HG03442 (cell line): ENCODE measurements at regions not wholly inside any gene's neighbourhood (a gene's known extent, or its start where the extent isn't known, plus 50 kb on each side); places are given as distances from the start of the nearest gene placed in this dataset.

Experiments
- ATAC-seq: cut with Tn5 transposase; IDR thresholded peaks from one replicate; pipeline ENCODE4 v1.9.1; 2021; ENCODE audit warnings: mild to moderate bottlenecking, moderate library complexity; ENCODE audit not compliant: unreplicated experiment

DNA sequence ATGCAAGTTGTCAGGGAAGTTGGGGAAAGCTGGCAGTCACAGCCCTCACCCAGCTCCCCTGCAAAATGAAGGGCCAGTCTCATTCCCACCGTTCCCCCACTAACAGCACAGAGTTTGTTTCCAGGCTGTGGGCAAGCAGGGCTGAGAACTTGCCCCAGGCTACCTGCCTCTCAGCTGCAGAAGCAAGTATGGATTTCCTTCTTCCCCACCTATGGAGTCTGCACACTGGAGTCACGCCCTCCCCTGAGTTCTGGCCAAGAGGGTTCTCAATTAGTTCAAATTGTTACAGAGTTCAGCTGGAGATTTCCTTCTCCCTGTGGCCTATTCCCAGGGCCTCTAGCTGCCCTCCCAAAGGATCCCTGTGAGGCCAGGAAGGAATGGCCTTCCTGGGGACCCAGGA lies 90.1 kb upstream of the ATP11B start:
- ATAC-seq = no peak

DNA sequence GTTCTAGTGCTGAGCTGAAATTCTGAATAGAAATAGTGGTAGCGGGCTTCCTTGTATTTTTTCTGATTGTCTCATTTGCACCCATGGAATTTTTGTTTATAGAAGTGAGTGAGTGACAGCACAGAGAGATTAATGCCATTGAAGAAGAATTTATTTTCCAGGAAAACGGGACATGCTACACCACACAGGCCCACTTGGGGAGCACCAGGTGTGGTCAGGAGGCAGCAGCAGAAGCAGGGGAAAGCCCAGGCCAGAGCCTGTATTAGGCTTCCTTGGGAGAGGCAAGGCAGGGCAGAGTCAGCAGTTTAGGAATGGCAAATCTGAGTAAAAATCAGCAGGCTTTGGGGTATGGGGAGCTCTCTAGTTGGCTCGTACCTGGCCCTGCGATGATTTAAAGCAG lies 88.4 kb upstream of the ATP11B start:
- no peak for ATAC-seq

DNA sequence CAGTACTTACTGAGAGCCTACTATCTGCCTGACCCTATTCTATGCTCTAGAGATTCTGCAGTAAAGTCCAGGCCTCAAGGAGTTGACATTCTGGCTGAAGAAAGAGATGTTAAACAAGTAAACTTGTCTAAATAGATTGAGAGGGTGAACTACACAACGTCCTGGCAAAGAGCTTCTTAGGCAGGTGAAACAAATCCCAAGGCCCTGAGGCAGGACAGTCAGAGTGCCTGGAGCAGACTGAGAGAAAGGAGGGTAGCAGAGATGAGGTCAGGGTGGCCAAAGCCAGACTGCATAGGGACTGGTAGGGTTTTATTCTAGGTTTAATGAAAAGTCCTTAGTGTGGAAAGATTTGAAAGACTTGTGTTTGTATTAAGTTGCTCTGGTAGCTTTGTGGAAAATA lies 84.5 kb upstream of the ATP11B start:
- ATAC-seq = no peak

DNA sequence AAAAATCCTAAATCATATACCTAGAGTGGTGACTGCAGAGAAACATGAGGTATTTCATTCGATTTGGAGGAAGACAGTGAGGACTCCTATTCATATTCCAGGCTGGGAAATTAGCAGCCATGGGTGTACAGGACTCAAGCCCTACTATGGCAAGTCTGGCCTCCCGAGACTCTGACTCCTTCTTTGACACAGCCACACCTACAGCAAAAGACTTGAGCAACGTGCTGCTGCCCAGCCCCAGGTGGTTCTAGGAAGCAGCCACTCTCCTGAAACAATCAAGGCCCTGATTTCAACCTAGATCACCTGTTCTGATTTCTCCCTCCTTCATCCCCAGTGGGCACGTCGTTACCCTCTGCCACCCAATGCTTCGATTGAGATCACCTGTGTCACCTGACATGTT lies 84.0 kb upstream of the ATP11B start:
- ATAC-seq = no peak

DNA sequence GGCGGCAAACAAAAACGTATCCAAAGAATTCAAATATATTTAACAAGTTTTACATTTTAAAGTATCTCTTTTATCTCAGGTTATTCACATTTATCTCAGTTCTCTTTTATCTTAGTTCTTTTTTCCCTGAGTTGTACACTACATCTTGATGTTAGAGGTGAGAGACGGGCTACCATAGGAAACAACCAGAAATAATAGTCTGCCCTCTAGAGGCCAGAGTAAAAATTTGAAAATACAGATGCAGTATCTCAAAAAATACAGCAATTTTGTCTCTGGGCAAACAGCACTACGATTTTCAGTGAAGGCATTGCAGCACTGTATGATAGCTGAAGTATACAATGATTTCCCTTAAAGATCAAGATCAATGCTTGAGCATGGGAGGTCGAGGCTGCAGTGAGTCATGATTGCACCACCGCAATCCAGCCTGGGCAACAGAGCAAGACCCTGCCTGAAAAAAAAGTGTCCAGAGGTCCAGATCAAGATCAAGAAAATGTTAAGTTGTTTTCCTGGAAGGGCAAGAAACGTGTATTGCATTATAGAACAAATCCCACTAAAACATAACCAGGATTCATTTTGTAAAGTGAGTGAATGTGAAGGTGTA lies 82.6 kb upstream of the ATP11B start:
- ATAC-seq = peak; percentile 69

DNA sequence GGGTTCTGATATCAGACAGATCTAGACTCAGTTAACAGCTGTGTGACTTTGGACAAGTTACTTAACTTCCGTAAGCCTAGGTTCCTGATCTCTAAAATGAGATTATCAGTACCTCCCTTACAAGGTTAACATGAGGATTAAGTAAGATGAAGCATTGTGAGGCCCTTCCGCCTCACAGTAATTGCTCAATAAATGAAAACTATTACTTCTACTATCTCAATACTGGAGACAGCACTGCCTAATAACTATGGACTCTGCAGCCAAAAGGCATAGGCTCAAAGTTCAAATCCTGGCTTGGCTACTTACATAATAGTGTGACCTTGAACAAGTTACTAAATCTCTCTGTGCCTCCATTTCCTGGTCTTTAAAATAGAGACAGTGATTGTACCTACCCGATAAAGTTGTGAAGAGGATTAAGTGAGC lies 82.0 kb upstream of the ATP11B start:
- no peak for ATAC-seq

DNA sequence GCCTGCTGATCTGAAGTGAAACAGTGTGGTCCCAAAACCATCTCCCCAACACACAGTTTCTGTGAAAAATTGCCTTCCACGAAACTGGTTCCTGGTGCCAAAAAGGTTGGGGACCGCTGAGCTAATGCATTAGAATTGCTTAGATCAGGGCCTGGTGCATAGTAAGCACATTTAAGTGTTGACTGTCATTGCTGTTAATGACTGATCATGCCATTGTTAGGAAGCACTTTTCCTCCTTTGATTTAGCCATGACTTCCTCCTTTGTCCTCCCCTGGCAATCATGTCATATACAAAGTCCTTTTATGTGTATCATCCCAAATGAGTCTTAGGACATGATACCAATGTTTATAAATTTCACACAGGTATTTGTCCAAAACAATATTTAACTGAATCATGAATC lies 81.5 kb upstream of the ATP11B start:
- no peak for ATAC-seq

DNA sequence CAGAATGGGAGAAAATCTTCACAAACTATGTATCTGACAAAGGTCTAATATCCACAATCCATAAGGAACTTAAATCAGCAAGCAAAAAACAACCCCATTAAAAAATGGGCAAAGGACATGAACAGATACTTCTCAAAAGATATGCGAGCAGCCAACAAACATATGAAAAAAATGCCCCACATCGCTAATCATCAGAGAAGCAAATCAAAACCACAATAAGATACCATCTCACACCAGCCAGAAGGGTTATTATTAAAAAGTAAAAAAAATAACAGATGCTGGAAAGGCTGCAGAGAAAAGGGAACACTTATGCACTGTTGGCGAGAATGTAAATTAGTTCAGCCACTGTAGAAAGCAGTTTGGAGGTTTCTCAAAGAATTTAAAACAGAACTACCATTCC lies 80.2 kb upstream of the ATP11B start:
- no peak for ATAC-seq

DNA sequence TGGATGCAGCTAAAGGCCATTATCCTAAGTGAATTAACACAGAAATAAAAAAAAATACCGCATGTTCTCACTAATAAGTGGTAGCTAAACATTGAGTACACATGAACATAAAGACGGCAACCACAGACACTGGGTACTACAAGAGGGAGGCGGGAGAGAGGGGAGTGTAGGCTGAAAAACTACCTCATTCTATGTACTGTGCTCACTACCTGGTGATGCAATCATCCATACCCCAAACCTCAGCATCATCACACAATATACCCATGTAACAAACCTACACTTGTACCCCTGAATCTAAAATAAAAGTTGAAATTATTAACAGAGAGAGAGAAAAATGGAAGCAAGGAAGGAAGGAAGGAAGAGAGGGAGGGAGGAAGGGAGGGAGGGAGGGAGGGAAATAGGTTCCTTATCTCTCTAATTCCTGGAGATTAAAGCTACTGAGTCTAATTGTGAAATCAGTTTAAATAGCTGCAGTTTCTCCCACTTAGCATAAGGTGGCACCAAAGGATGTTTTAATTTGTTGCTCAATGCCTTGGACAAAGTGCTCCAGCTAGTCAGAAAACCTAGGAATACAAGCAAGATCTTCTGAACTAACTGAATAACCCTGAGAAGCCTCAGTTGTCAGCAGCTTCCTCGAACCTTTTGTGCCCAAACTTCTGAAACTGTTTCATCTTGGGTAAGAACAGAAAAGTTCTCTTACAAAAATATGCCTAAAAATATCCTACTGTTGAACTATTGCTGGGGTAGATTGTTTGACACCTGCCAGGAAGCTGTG lies 79.4 kb upstream of the ATP11B start:
- ATAC-seq = peak; percentile 42

DNA sequence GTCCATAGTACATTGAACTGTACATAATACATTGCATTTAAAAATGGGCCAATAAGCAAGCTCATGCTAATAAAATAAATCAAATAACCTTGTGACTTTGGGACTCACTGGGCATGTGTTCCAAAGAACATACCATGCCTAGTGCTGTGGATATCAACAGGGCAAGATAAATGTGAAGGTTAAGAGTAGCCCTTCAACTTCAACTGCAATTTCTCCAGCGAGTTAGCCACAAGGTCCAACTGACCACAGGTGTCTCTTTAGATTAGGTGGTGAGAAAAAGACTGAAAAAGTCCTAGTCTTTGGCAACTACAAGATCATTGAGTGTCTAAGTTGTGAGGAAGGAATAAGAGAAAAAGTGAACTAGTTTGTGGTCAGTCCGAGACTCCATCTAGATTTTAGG lies 78.3 kb upstream of the ATP11B start:
- ATAC-seq = no peak

DNA sequence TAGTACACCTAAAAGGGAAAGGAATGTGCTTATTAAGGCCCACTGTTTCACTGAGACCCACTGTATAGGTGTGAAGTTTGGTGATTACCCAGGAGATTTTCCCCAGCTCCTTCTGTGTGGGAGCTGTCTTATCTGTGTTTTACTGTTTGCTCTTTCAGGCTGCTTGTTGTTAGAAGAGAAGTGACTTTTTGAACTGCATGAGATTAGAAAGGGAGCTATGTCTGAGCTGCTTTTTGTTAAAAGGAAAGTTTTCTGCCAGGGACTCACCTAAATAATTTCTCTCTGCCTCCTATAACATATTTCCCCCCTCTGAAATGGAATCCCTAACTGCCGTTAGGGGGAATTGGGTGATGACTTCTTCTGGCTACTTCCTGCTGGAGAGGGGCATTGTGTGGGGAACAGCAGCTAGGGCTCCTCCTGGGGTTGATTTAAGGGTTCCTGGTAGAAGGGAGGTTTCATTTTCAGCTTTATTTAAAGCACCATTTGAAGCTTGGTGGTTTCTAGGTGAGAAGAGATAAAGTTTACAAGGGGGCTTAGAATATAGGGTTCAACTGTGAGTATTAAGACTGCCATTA lies 77.1 kb upstream of the ATP11B start:
- peak; percentile 33 for ATAC-seq

DNA sequence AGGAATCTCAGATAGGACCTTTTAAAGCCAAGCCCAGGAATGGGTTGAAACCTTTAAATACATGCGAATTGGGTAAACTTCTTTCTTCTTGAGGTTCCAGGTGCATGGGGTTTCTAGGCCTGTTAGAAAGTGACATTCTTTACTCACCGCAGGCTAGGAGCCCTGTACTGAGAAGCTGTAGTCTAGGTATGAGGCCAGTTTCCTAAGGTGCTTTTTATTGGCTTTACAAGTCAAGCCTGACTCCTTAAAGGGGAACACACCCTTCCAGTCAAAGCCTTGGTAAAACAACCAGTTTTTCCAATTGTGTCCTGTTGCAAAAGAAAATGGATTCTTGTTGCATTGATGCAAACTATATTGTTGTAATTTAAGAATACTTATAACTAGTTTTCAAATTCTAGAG lies 76.1 kb upstream of the ATP11B start:
- peak; percentile 94 for ATAC-seq

DNA sequence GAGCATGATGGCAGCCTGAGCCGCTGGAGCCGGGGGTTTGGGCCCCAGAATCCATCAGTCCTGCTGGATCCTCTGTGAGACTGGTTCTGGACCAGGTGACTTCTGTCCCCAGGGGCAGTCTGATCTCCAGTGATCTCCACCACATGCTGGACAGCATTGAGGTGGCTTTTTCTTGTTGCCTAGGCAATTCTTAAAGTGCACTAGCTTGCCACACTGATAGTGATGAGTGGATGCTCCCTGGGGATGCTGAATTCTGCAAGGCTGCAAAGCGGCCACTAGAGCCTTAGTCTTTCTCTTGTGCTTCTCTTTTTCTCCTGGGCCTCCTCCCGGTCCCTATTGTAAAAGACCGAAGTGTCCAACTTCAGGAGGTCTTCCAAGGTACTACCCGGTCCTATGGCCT lies 70.4 kb upstream of the ATP11B start:
- ATAC-seq = no peak

DNA sequence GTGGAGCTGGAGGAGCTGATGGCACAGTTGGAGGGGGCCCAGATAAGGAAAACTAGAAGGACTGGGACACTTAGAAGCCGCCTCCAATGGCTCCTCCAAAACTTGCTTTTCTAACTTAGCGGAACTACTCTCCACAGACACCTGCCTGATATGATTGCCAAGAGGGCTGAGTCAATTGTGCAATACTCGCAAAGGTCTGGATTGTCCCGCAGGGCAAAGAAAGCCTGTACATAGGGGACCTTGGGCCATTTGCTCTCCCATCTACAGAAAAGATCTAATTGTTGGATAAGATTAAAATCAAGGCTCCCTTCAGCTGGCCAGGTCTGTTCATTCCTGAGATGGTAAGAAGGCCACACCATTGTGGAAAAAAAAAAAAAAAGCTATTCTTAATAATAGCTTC lies 69.7 kb upstream of the ATP11B start:
- no peak for ATAC-seq

DNA sequence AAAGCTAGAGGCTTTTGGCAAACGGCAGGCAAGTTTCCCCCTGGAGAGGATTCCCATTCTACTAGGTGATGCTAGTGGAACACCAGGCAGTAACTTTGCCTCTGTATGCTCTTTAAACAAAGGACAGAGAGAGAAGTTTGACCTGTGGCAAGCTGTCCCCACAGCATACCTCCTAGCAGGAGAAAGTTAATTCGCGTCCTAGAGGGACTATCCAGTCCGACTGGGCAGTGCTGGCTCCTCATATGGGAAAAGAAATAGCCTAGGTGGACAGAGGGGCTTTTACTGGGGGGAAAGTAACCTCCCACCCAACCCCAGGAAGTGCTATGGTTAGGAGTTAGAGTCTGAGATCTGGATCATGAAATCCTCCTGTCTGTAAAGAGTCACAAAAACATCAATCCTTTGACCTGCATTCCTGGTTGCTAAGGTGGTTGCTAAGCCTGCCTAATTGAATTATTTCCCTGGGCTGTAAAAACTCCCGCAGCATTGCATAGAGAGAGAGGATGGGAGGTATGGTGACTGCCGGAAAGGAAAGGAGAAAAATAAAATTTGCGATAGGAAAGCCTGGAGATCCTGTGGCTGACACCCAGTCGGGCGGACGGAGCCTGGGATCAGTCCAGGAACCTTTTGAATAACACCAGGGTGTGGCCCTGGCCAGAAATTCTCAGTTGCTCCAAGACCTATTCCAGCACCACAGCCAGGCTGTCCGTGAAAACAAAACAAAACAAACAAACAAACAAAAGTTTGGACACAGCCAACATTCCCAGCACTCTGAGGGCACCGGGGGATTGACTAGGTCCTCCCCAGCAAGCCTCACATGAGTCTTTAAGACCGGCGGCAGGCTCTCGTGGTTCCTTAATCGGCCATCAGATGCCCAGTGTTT lies 67.7 kb upstream of the ATP11B start:
- ATAC-seq = no peak

DNA sequence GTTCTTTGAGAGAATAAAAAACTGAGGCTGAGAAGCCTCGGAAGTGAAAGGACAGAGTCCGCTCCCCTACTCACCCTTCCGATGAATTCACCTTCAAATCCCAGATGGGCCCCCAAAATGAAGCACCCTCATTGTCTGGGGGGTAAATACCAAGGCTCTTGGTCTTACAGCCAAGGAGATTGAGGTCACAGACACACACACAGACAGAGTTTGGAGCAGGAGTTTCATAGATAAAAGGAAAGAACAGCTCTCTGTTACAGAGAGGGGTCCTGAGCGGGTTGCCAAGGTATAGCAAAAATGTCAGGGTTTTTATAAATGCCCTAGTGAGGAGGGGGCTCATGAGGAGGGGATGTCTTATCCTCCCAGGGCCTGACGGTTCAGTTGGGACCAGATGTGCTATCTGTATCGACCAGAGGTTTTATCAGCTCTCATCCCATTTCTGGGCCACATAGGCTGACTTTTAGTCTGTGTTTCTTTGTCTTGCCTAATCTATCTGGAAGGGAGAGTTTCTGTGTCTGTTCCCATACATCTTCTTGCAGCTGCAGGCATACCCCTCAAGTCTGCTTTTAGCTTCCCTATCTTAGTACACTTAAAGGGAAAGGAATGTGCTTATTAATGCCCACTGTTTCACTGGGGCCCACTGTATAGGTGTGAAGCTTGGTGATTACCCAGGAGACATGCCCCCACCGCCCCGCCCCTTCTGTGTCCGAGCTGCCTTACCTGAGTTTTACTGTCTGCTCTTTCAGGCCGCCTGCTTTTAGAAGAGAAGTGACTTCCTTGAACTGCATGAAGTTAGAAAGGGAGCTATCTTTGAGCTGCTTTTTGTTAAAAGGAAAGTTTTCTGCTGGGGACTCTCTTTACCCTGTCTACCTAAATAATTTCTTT lies 66.8 kb upstream of the ATP11B start:
- ATAC-seq = no peak

DNA sequence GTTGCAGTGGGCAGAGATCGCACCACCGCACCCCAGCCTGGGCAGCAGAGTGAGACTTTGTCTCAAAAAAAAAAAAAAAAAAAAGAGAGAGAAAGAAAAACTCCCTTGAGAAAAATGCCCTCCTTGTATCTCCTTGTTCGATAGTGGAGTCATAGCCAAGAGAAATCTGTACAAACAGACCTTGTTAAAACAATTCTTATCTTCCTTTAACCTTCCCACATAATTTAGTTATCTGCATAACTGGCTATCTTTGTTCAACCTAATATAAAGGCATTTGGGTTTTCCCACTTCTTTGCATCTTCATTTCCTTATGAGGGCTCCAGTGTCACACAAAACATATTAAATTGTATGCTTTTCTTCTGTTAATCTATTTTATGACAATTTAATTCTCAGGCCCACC lies 65.1 kb upstream of the ATP11B start:
- ATAC-seq = no peak

DNA sequence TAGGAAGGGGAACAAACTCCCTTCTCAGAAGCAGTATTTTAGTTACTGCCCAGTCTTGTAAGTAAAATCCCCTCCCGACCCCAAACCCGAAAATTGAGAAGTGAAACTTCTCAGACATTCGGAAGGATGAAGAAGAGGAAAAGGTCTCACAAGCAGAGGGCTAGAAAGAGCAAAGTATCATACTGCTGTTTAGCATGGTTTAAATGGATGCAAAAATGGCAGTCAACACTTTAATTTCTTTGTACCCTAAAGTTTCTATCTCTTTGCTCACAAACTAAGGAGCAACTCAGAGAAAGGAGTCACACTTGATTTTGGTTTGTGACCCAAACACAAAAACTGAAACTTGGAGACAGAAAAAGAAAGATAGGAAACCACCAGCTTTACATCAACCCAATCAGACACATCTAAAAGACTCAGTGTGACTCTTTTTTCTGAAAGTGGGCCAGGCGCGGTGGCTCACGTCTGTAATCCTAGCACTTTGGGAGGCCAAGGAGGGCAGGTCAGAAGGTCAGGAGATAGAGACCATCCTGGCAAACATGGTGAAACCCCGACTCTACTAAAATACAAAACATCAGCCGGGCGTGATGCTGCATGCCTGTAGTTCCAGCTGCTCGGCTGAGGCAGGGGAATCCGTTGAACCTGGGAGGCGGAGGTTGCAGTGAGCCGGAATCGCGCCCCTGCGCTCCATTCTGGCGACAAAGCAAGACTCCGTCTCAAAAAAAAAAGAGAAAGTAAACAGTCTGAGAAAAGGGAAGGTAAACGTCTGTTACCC lies 63.2 kb upstream of the ATP11B start:
- peak; percentile 74 for ATAC-seq

DNA sequence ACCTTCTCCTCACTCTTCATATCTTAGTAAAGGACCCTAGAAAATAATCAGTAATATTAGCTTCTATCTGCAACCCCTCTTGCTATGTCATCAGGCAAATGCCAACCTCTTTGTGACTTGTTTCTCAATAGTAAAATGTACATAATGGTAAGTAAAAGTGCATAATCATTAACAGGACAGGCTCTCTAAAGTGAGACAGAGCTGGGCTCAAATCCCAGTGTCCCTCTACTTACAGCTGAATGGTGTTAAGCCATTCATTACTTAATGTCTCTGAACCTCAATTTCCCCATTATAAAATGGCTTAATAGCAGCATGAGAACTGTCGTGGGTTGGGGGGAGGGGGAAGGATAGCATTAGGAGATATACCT lies 62.6 kb upstream of the ATP11B start:
- no peak for ATAC-seq

DNA sequence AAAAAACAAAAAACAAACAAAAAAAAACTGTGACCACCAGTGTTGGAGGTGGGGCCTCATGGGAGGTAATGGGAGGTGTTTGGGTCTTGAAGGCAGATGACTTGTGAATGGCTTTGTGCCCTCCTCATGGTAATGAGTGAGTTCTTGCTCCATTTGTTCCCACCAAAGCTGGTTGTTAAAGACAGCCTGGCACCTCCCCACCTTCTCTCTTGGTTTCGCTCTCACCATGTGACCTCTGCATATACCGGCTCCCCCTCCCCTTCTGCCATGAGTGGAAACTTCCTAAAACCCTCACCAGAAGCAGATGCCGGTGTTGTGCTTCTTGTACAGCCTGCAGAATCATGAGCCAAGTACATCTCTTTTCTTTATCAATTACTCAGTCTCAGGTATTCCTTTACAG lies 61.5 kb upstream of the ATP11B start:
- no peak for ATAC-seq
